Lower leg skin (tissue), 3 donors: ENCODE measurements at regions not wholly inside any gene's neighbourhood (a gene's known extent, or its start where the extent isn't known, plus 50 kb on each side); places are given as distances from the start of the nearest gene placed in this dataset.

ENCODE experiments used
- CTCF ChIP-seq, 3 donors: fragments of 450-650 bp; IDR thresholded peaks; one replicate each; pipeline ENCODE4 v1.5.1; 2016; ENCODE audit warnings: antibody characterized with exemption in 3 of 3, mild to moderate bottlenecking in 3 of 3, moderate library complexity in 2 of 3
- POLR2A ChIP-seq, 2 donors: fragments of 450-650 bp; IDR thresholded peaks; one replicate each; pipeline ENCODE4 v1.6.1; 2016 to 2017; ENCODE audit warnings: antibody characterized with exemption in 2 of 2, mild to moderate bottlenecking in 1 of 2, moderate library complexity in 1 of 2

GRCh38 chr11:45448561-45448960, 162.4 kb upstream of the SYT13 start:
- TF ChIP-seq POLR2A (IDR thresholded peaks at IDR 0.05) = no peak
- no peak for TF ChIP-seq CTCF (IDR thresholded peaks at IDR 0.05)
